ENCODE measurements at regions not wholly inside any gene's neighbourhood (a gene's known extent, or its start where the extent isn't known, plus 50 kb on each side); places are given as distances from the start of the nearest gene placed in this dataset.

DNA sequence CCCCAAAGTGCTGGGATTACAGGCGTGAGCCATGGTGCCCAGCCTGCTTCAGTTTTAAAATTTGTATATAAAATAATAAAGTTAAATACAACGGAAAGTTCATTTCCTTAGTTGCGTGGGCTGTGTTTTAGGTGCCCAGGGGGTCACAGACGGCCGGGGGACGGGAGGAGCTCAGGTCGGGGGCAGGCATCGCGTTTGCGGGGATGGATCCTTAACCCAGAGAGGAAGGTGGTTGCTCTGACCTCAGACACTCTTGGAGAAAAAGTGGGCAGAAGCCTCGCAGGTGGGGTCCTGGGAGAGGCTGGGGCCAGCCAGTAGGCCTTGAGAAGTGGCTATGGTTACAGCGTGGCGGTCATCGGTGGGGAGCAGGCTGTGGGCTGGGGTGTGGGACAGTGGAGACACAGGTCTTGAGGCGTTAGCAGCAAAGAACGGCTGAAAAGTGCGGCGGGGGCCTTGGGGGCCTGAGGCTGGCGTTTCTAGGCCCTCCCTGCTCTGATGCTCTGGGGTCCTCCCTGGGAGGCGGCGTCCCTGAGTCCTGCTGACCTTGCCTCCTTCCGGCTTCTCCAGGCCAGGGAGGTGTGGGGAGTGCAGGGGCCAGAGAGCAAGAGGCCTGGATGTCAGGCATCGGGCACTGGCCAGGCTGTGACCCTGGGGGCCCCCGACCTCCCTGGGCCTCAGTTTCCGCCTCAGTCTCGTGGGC, 54.4 kb downstream of the UNCX start:
- DNase-seq, result no peak
- intact Hi-C loops (cut with micrococcal nuclease; ENCODE audit: unreplicated experiment), result no loop called here
- Mint-ChIP-seq H3K4me1 (ENCODE audit: low read depth, unreplicated experiment) (peaks cover 7% of the 10 kb centered on the region), H3K27me3 (ENCODE audit: unreplicated experiment) (peaks cover 95% of the 10 kb centered on the region), H3K9me3 (ENCODE audit: low read depth, unreplicated experiment) (no peaks in the 10 kb centered on the region), H3K4me3 (ENCODE audit: low read depth, unreplicated experiment) (no peak overlapping the region), H3K36me3 (ENCODE audit: insufficient read depth, unreplicated experiment) (no peaks in the 10 kb centered on the region), H3K27ac (ENCODE audit: unreplicated experiment) (no peak overlapping the region)
- BruUV-seq (replicated peaks), result no TSS peak
- CTCF ChIA-PET, result interaction anchor here (1.2 kb wide), 1 partner anchor 9 kb away, joined by 3 read pairs; no protein-coding TSS in a partner anchor
- TF ChIP-seq, protein P1, sequence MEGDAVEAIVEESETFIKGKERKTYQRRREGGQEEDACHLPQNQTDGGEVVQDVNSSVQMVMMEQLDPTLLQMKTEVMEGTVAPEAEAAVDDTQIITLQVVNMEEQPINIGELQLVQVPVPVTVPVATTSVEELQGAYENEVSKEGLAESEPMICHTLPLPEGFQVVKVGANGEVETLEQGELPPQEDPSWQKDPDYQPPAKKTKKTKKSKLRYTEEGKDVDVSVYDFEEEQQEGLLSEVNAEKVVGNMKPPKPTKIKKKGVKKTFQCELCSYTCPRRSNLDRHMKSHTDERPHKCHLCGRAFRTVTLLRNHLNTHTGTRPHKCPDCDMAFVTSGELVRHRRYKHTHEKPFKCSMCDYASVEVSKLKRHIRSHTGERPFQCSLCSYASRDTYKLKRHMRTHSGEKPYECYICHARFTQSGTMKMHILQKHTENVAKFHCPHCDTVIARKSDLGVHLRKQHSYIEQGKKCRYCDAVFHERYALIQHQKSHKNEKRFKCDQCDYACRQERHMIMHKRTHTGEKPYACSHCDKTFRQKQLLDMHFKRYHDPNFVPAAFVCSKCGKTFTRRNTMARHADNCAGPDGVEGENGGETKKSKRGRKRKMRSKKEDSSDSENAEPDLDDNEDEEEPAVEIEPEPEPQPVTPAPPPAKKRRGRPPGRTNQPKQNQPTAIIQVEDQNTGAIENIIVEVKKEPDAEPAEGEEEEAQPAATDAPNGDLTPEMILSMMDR (IDR thresholded peaks at IDR 0.05; ENCODE audit: unreplicated experiment), result no peak

DNA sequence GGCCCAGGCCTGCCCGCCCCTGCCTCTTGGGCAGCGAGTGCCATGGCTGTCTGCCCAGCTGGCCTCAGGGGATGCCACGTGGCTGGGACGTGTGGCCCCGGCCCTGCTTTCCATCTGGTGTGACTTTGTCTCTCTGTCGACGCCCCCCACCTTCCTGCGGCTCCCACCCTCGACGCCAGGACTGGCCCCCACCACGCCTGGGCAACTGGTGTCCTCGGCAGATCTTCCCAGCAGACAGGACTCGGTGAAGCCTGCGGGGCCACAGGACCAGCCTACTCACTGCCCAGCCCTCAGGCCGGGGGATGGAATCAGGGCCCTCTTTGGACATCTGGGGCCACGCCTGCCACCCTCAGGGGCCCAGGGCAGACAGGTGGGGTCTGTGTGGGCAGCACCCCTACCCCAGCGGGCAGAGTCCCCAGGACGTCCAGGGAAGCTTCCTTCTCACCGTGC, 55.1 kb downstream of the UNCX start:
- no peak overlapping the region for H3K4me3 Mint-ChIP-seq (ENCODE audit: low read depth, unreplicated experiment)
- intact Hi-C loops (cut with micrococcal nuclease; ENCODE audit: unreplicated experiment), result no loop called here
- H3K36me3 Mint-ChIP-seq (ENCODE audit: insufficient read depth, unreplicated experiment), result no peaks in the 10 kb centered on the region
- H3K9me3 Mint-ChIP-seq (ENCODE audit: low read depth, unreplicated experiment), result no peaks in the 10 kb centered on the region
- BruUV-seq (replicated peaks), result no TSS peak
- DNase-seq, result no peak
- CTCF ChIA-PET, result interaction anchor here (1.2 kb wide), 1 partner anchor 9 kb away, joined by 3 read pairs; no protein-coding TSS in a partner anchor
- H3K27ac Mint-ChIP-seq (ENCODE audit: unreplicated experiment), result no peak overlapping the region
- peaks cover 100% of the 10 kb centered on the region for H3K27me3 Mint-ChIP-seq (ENCODE audit: unreplicated experiment)
- peaks cover 7% of the 10 kb centered on the region for H3K4me1 Mint-ChIP-seq (ENCODE audit: low read depth, unreplicated experiment)
- TF ChIP-seq, protein P1 (IDR thresholded peaks at IDR 0.05; ENCODE audit: unreplicated experiment), result no peak

DNA sequence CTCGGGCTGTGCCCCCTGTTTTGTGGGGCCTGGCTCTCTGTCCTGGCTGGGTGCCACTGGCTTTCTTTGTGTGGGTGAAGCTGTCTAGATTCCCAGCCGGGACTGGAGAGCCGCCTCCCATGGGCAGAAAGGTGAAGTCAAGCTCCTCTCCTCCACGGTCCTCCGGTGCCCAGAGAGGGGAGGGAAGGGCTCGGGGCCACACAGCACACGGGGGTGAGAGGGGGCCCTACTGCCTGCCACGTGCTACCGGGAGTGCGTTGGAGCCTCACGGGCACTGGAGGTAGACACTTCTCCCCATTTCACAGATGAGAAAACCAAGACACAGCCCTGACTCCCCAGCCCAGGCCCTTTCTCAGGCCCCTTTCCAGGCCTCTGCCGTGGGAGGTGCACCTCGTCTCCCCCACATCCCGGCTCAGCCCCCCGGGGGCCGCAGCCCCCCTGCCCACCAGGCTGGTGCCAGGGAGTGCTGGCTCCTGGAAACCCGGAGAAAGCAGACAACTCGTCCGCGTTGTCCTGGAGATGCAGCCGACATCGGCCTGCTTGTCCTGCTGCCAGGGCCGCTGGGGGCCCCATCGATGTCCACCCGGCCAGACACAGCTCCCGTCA, 55.8 kb downstream of the UNCX start:
- no TSS peak for BruUV-seq (replicated peaks)
- intact Hi-C loops (cut with micrococcal nuclease; ENCODE audit: unreplicated experiment), result no loop called here
- DNase-seq, result no peak
- Mint-ChIP-seq H3K4me3 (ENCODE audit: low read depth, unreplicated experiment) (no peak overlapping the region), H3K27ac (ENCODE audit: unreplicated experiment) (no peak overlapping the region), H3K4me1 (ENCODE audit: low read depth, unreplicated experiment) (peaks cover 7% of the 10 kb centered on the region), H3K9me3 (ENCODE audit: low read depth, unreplicated experiment) (no peaks in the 10 kb centered on the region), H3K36me3 (ENCODE audit: insufficient read depth, unreplicated experiment) (no peaks in the 10 kb centered on the region), H3K27me3 (ENCODE audit: unreplicated experiment) (peaks cover 100% of the 10 kb centered on the region)
- CTCF ChIA-PET, result interaction anchor here (0.5 to 1.2 kb wide), 2 partner anchors 8 to 1059 kb away, joined by 3 to 5 read pairs; no protein-coding TSS in a partner anchor
- TF ChIP-seq, protein P1 (IDR thresholded peaks at IDR 0.05; ENCODE audit: unreplicated experiment), result no peak

DNA sequence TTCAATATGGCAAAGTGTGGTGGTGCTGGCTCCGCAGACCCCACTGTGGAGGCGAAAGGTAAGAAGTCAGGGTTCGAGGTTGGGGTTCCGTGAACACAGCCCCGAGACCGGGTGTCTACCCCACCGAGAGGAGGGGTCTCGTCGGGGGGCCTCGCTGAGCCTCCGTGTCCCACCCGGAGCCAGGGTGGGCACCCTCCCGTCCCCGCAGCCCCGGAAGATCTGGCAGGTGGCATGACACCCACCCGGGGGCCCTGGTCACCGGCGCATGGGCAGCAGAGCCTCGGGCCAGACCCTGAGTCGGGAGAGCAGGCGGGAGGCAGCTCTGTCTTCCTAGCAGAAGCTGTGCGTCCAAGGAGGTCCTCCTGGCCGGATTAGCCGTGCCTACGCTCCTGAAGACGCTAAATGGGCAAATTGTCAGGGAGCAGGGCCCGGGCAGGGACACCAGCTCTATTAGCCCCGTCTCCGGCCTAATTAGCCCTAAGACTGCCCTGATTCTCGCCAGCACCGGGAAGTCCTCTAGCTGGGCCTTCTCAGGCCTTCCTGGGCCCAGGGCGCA, 56.4 kb downstream of the UNCX start:
- Mint-ChIP-seq H3K4me3 (ENCODE audit: low read depth, unreplicated experiment) (no peak overlapping the region), H3K27me3 (ENCODE audit: unreplicated experiment) (peaks cover 100% of the 10 kb centered on the region), H3K27ac (ENCODE audit: unreplicated experiment) (no peak overlapping the region), H3K4me1 (ENCODE audit: low read depth, unreplicated experiment) (peaks cover 7% of the 10 kb centered on the region), H3K36me3 (ENCODE audit: insufficient read depth, unreplicated experiment) (no peaks in the 10 kb centered on the region), H3K9me3 (ENCODE audit: low read depth, unreplicated experiment) (no peaks in the 10 kb centered on the region)
- intact Hi-C loops (cut with micrococcal nuclease; ENCODE audit: unreplicated experiment), result no loop called here
- DNase-seq, result no peak
- CTCF ChIA-PET, result interaction anchor here (0.5 kb wide), 1 partner anchor 1058 kb away, joined by 5 read pairs; no protein-coding TSS in a partner anchor
- BruUV-seq (replicated peaks), result no TSS peak
- TF ChIP-seq, protein P1 (IDR thresholded peaks at IDR 0.05; ENCODE audit: unreplicated experiment), result no peak

Data from Calu3 (cell line).